Effector memory CD4-positive, alpha-beta T cell (primary cell): ENCODE measurements at regions not wholly inside any gene's neighbourhood (a gene's known extent, or its start where the extent isn't known, plus 50 kb on each side); places are given as distances from the start of the nearest gene placed in this dataset.
"Not testable (repeated sequence)": the region's sequence is repeated elsewhere in the genome, so short reads cannot be mapped to it uniquely, and the experiment has no call there.

Experiments
- DNase-seq, 3 donors: peaks; one replicate each; pipeline ENCODE4 v3.0.0-alpha.2; 2020
- H3K27ac ChIP-seq: 2 replicates; pipeline ENCODE4 v1.7.0; 2013; ENCODE audit warnings: mild to moderate bottlenecking, low read length, moderate library complexity; ENCODE audit not compliant: insufficient read depth, poor library complexity, severe bottlenecking
- H3K27me3 ChIP-seq: replicated peaks from 2 replicates; pipeline ENCODE4 v1.7.0; 2013; ENCODE audit warnings: mild to moderate bottlenecking, low read length; ENCODE audit not compliant: insufficient read depth, control insufficient read depth, poor library complexity, severe bottlenecking
- H3K36me3 ChIP-seq: 2 replicates; pipeline ENCODE4 v1.7.0; 2013; ENCODE audit warnings: mild to moderate bottlenecking, low read length, moderate library complexity; ENCODE audit not compliant: control insufficient read depth, insufficient read depth
- H3K4me1 ChIP-seq: 2 replicates; pipeline ENCODE4 v1.7.0; 2013; ENCODE audit warnings: low read length, mild to moderate bottlenecking; ENCODE audit not compliant: control insufficient read depth, insufficient read depth, poor library complexity, severe bottlenecking
- H3K4me3 ChIP-seq: 2 replicates; pipeline ENCODE4 v1.7.0; 2013; ENCODE audit warnings: low read length, low read depth, mild to moderate bottlenecking; ENCODE audit not compliant: insufficient read depth, poor library complexity, severe bottlenecking
- H3K9me3 ChIP-seq: 2 replicates; pipeline ENCODE4 v1.7.0; 2013; ENCODE audit warnings: mild to moderate bottlenecking, low read length, moderate library complexity; ENCODE audit not compliant: control insufficient read depth

DNA sequence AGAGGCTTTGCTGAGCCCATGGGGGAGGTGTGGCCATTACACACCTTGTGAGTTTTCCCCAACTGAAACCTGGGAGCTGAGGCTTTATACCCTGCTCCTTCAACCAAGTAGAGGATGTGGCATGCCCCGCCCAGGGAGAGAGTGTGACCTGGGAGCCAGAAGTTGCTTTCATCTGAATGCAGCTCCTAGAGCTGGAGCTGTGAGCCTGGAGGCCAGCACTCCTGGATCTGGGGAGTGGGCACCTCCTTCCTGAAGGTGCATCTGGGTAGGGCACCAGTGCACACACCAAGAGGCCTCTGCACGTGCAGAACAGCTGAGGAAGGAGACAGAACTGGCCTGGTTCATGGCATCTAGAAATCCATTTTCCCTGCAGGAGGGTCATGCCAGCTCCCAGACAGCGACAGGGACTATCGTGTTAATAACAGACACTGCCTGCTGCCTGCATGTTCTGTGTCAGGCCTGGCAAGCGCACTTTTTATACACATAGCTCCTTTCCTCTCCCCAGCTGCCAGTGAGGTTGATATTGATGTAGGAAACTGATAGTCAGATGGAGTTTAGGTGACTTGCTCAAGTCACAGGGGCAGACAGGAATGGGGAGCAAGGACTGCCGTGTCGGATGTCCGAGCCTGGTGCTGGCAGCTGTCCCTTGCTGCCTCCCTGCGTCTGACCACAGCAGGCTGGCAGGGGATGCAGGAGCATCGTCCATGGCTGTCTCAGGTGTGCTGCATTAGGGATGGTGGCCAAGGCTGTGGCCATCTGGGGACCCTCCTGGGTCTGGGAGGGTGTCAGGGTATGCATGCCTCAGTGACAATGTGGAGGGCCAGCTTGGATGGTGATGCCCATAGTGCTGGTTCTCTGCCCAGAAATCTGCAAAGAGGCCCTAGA, 189.9 kb upstream of the CXCL12 start:
- H3K27ac ChIP-seq, result no peak overlapping the region
- DNase-seq, result no peak
- no peaks in the 10 kb centered on the region for H3K9me3 ChIP-seq
- no peaks in the 10 kb centered on the region for H3K4me1 ChIP-seq
- no peaks in the 10 kb centered on the region for H3K27me3 ChIP-seq
- H3K36me3 ChIP-seq, result no peaks in the 10 kb centered on the region
- H3K4me3 ChIP-seq, result no peak overlapping the region

DNA sequence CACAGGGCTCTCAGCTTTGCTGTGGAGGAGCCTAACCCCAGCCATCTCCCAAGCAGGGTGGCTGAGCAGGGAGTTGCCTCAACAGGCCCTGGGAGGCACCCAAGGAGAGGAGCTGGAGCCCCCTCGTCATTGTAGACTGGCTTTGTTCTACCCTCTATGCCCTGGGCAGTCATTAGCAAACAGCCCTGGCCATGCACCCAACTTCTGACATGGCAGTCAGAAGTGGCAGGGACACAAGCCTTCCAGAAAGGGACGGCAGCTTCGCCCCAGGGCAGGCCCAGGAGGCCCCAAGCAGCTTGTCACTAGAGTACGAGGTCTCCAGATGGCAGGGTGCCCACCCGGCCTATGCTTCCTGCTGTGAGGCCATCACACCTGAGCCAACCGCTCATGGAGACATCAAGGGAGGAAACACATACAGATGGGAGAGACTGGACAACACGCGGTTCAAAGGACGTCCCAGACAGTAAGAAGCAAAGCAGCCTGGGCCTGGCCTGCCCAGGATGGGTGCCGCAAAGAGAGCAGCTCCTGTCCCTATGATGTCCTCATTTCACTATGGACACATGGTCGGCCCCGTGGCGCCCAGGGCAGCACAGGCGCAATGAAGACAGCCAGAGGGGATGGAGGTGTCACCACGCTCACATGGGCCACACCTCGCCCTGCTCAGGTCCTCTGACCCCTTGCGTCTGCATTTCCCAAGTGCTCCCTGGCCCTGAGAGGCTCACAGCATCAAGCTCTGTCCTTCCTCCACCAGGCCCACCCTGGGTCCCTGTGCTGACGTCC, 190.9 kb upstream of the CXCL12 start:
- H3K4me1 ChIP-seq, result no peaks in the 10 kb centered on the region
- no peaks in the 10 kb centered on the region for H3K9me3 ChIP-seq
- no peak overlapping the region for H3K27ac ChIP-seq
- no peak for DNase-seq
- H3K27me3 ChIP-seq, result no peaks in the 10 kb centered on the region
- H3K36me3 ChIP-seq, result no peaks in the 10 kb centered on the region
- H3K4me3 ChIP-seq, result no peak overlapping the region

DNA sequence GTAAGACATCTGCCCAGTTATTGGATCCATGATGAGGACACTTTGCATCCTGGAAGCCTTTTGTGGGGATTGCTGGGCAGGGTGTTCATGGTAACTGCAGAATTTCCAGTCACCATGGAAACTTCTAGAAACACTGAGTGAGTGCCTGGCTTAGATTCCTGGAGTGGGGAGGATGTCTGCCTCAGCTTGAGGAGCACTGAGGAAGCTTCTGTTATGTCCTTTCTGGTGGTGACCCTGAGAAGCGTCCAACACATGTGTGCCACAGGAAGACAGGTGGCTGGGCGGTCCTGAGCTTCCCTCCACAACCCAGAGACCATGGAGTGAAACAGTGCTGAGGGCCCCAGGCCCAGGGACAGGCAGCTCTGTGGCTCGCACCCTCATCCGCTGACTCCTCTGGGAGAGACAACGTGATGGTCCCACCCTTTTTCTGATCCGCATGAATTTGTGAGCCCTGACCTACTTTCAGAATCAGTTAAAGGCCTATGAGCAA, 191.8 kb upstream of the CXCL12 start:
- H3K27ac ChIP-seq, result peak overlapping the region; percentile 25

DNA sequence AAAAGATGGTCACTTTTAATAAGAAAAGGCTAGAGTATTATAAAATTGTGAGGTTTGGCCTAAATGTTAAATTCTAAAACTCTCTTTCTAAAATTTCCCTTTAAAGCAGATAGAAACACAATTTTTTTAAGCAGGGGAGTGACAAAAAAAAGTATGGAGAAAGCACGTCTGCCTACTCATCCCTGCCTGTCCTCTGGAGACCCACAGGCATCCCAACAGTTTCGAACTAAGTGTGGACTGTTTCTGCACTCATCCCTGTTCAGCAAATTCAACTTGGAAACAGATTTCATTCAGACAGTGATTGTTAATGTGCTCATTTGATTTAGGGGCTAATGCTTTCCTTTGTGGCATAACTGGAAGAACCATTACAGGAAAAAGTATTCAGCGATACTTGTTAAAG, 192.6 kb upstream of the CXCL12 start:
- no peaks in the 10 kb centered on the region for H3K27me3 ChIP-seq
- H3K4me1 ChIP-seq, result no peaks in the 10 kb centered on the region
- H3K36me3 ChIP-seq, result no peaks in the 10 kb centered on the region
- no peak overlapping the region for H3K27ac ChIP-seq
- DNase-seq, result no peak
- no peaks in the 10 kb centered on the region for H3K9me3 ChIP-seq
- no peak overlapping the region for H3K4me3 ChIP-seq

More for the DNA sequence above, 191.8 kb upstream of the CXCL12 start:
- H3K4me3 ChIP-seq, result no peak overlapping the region
- no peaks in the 10 kb centered on the region for H3K27me3 ChIP-seq
- no peaks in the 10 kb centered on the region for H3K9me3 ChIP-seq
- DNase-seq, result no peak
- no peaks in the 10 kb centered on the region for H3K4me1 ChIP-seq
- no peaks in the 10 kb centered on the region for H3K36me3 ChIP-seq

DNA sequence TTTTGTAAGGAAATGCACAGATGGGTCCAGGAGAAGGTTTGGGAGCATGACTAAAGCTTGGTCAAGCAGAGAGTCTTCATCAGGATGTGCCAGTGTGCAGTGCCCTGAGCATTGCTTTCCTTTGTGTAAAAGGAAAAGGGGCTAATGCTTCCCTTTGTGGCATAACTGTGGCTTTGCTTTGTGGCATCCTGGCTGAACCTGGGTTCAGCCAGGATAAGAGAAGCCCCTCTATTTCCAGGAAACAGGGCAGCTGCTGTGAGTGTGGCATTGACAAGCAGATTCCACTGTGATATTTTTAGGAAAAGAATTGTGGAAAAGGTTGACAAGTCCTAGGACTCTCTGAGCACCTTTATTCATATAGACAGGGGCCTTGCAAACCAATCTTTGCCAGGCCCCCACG, 193.4 kb upstream of the CXCL12 start:
- Histone ChIP-seq H3K27ac (no peak overlapping the region), H3K4me3 (no peak overlapping the region), H3K36me3 (no peaks in the 10 kb centered on the region), H3K9me3 (no peaks in the 10 kb centered on the region), H3K4me1 (no peaks in the 10 kb centered on the region), H3K27me3 (no peaks in the 10 kb centered on the region)
- no peak for DNase-seq

DNA sequence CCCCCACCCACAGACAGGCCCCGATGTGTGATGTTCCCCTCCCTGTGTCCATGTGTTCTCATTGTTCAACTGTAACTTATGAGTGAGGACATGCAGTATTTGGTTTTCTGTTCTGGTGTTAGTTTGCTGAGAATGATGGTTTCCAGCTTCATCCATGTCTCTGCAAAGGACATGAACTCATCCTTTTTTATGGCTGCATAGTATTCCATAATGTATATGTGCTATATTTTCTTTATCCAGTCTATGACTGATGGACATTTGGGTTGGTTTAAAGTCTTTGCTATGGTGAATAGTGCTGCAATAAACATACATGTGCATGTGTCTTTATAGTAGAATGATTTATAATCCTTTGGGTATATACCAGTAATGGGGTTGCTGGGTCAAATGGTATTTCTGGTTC, 194.1 kb upstream of the CXCL12 start:
- DNase-seq, H3K27me3 ChIP-seq, H3K36me3 ChIP-seq, H3K9me3 ChIP-seq, H3K4me1 ChIP-seq, H3K27ac ChIP-seq, H3K4me3 ChIP-seq: not testable (repeated sequence)

DNA sequence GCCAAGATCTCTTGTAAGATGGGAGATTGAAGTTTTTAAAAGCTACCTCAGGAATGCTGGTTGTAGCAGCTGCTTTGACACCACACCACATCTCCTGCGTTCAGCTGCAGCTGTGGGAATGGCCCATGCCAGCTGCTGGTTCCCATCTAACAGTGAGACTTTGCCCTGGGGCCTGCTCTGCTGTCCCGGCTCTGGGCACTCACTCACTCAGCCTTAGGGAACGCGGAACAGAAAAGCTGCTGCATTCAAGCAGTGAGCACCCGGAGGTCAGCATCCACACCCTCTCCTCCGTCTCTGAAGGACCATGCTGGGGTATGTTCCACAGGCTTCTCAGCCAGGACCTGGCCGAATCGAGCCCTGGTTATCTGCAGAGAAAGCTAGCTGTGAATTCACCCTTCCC, 197.1 kb upstream of the CXCL12 start:
- no peak overlapping the region for H3K27ac ChIP-seq
- H3K4me3 ChIP-seq, result no peak overlapping the region
- no peaks in the 10 kb centered on the region for H3K36me3 ChIP-seq
- H3K4me1 ChIP-seq, result no peaks in the 10 kb centered on the region
- H3K27me3 ChIP-seq, result no peaks in the 10 kb centered on the region
- H3K9me3 ChIP-seq, result no peaks in the 10 kb centered on the region
- no peak for DNase-seq

DNA sequence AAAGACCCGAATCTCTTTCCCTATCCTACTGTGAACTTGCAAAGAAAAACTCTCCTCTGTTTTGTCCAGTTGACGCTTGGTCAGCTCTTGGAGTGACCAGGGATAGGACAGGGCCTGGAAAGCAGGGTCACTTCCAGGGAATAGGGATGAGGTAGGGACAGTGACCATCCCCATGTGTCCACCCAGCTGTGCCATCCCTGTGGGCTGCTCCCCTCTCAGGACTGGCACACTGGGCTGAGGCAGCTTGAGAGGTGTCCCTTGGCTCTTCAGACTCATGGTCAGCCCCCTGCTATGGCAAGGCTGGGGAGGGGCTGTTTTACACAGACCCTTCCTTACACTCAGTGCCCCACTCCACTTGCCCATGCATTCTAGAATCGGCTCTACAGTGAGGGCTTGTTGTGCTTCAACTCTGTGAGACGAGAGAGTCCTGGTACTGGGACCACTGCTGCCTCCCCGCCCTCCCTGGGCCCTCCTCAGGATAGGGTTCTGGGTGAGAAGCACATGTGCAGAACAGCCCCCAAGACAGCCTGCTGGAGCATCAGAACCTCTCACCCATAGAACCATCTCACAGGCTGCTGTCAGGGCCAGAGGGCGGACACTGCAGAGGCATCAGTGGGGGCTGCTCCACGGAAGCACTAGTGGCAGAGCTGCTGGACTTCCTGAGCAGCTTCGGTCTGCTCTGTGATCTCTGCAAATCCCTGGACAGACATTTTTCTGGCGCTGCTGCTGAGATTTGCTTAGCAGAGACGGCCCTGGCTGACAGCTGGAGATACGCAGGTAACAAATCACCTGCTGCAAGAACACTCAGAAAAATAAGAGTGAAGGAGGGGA, 202.8 kb upstream of the CXCL12 start:
- no peak overlapping the region for H3K27ac ChIP-seq
- no peak overlapping the region for H3K4me3 ChIP-seq
- H3K9me3 ChIP-seq, result no peaks in the 10 kb centered on the region
- H3K36me3 ChIP-seq, result no peaks in the 10 kb centered on the region
- no peak for DNase-seq
- H3K4me1 ChIP-seq, result no peaks in the 10 kb centered on the region
- no peaks in the 10 kb centered on the region for H3K27me3 ChIP-seq

DNA sequence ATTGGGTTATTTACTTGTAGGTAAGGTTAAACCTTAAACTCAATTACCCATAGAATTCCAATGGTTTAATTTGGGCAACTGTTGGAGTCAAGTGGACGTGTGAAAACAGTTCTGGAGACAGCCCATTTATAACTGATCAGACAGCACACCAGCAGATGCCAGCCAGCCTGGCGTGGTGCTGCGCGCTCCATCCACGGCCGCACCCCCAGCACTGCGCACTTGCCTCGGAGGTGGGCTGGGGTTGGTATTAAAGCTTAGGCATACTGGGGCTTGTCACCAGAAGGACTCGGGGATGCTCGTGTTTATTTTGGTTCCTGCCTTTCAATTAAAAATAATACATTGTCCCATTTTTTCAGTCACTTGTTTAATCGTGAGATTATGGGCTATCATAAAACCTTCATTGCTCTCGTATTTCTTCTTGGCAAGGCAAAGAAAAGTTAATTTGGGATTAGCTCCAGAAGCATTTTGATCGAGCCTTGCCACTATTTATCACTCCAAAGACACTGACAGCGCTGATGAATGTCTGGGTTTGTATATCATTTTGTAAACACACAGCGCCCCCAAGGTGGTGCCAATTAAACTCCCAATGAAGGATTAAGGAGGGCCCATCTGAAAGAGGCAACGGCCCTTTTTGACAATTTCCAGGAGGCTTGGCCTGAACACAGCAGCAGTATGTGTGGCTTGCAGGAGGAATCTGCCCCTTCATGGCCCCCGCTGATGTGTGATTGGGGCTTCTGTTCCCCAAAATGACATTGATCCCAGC, 204.5 kb upstream of the CXCL12 start:
- Histone ChIP-seq H3K27ac (no peak overlapping the region), H3K36me3 (no peaks in the 10 kb centered on the region), H3K4me3 (no peak overlapping the region), H3K27me3 (no peaks in the 10 kb centered on the region), H3K9me3 (no peaks in the 10 kb centered on the region), H3K4me1 (no peaks in the 10 kb centered on the region)
- no peak for DNase-seq
